ENCODE measurements at regions not wholly inside any gene's neighbourhood (a gene's known extent, or its start where the extent isn't known, plus 50 kb on each side); places are given as distances from the start of the nearest gene placed in this dataset.

- Mint-ChIP-seq H3K27ac (ENCODE audit: unreplicated experiment) (no peak overlapping the region), H3K27me3 (ENCODE audit: low read depth, unreplicated experiment) (peaks cover 12% of the 10 kb centered on the region), H3K36me3 (ENCODE audit: low read depth, unreplicated experiment) (no peaks in the 10 kb centered on the region), H3K4me3 (ENCODE audit: unreplicated experiment) (no peak overlapping the region), H3K9me3 (ENCODE audit: unreplicated experiment) (peaks cover 2% of the 10 kb centered on the region), H3K4me1 (ENCODE audit: low read depth, unreplicated experiment) (peaks cover 5% of the 10 kb centered on the region)
- Histone ChIP-seq H3K36me3 (ENCODE audit: insufficient read depth, low read length) (no peaks in the 10 kb centered on the region), H3K27ac (ENCODE audit: low read depth, low read length) (no peak overlapping the region), H4K20me1 (ENCODE audit: insufficient read depth, low read length) (no peaks in the 10 kb centered on the region), H2AFZ (ENCODE audit: low read depth, low read length) (no peak overlapping the region), H3K4me1 (ENCODE audit: insufficient read depth, low read length) (no peaks in the 10 kb centered on the region), H3K27me3 (ENCODE audit: insufficient read depth, low read length) (no peaks in the 10 kb centered on the region), H3K79me2 (ENCODE audit: insufficient read depth, low read length) (no peaks in the 10 kb centered on the region), H3K4me3 (ENCODE audit: insufficient read depth, low read depth, low read length) (no peak overlapping the region), H3K4me2 (ENCODE audit: low read length) (no peak overlapping the region), H3K9ac (ENCODE audit: low read length) (no peak overlapping the region), H3K9me3 (ENCODE audit: insufficient read depth, low read depth, low read length) (no peaks in the 10 kb centered on the region)
- FAIRE-seq (no peak), DNase-seq (ENCODE audit: low read depth) (no peak)
- TF ChIP-seq CTCF (IDR thresholded peaks at IDR 0.05; ENCODE audit: insufficient read depth, low read depth, low read length) (no peak), EZH2 (IDR thresholded peaks at IDR 0.05; ENCODE audit: insufficient read depth, low read length) (no peak)
Measured at GRCh38 chr14:97198813-97199212, 401.6 kb downstream of the VRK1 start.

- Histone ChIP-seq H3K4me2 (ENCODE audit: low read length) (no peak overlapping the region), H3K27ac (ENCODE audit: low read depth, low read length) (no peak overlapping the region), H3K4me3 (ENCODE audit: insufficient read depth, low read depth, low read length) (no peak overlapping the region), H3K27me3 (ENCODE audit: insufficient read depth, low read length) (no peaks in the 10 kb centered on the region), H3K36me3 (ENCODE audit: insufficient read depth, low read length) (no peaks in the 10 kb centered on the region), H3K4me1 (ENCODE audit: insufficient read depth, low read length) (no peaks in the 10 kb centered on the region), H3K79me2 (ENCODE audit: insufficient read depth, low read length) (no peaks in the 10 kb centered on the region), H4K20me1 (ENCODE audit: insufficient read depth, low read length) (no peaks in the 10 kb centered on the region), H2AFZ (ENCODE audit: low read depth, low read length) (no peak overlapping the region), H3K9ac (ENCODE audit: low read length) (no peak overlapping the region), H3K9me3 (ENCODE audit: insufficient read depth, low read depth, low read length) (no peaks in the 10 kb centered on the region)
- H3K4me3 Mint-ChIP-seq (ENCODE audit: unreplicated experiment), result no peak overlapping the region
- H3K36me3 Mint-ChIP-seq (ENCODE audit: low read depth, unreplicated experiment), result no peaks in the 10 kb centered on the region
- no peak for TF ChIP-seq EZH2 (IDR thresholded peaks at IDR 0.05; ENCODE audit: insufficient read depth, low read length)
- TF ChIP-seq CTCF (IDR thresholded peaks at IDR 0.05; ENCODE audit: insufficient read depth, low read depth, low read length), result no peak
- no peak for FAIRE-seq
- H3K27me3 Mint-ChIP-seq (ENCODE audit: low read depth, unreplicated experiment), result peaks cover 14% of the 10 kb centered on the region
- peaks cover 5% of the 10 kb centered on the region for H3K4me1 Mint-ChIP-seq (ENCODE audit: low read depth, unreplicated experiment)
- peaks cover 2% of the 10 kb centered on the region for H3K9me3 Mint-ChIP-seq (ENCODE audit: unreplicated experiment)
- no peak overlapping the region for H3K27ac Mint-ChIP-seq (ENCODE audit: unreplicated experiment)
- DNase-seq (ENCODE audit: low read depth), result no peak
Measured at GRCh38 chr14:97200245-97200644, 403.1 kb downstream of the VRK1 start.

GRCh38 chr14:97206916-97207315 lies 409.7 kb downstream of the VRK1 start:
- no peak for FAIRE-seq
- H3K27ac Mint-ChIP-seq (ENCODE audit: unreplicated experiment), result no peak overlapping the region
- TF ChIP-seq EZH2 (IDR thresholded peaks at IDR 0.05; ENCODE audit: insufficient read depth, low read length) (no peak), CTCF (IDR thresholded peaks at IDR 0.05; ENCODE audit: insufficient read depth, low read depth, low read length) (no peak)

More at GRCh38 chr14:97206916-97207315, 409.7 kb downstream of the VRK1 start:
- no peaks in the 10 kb centered on the region for H3K9me3 ChIP-seq (ENCODE audit: insufficient read depth, low read depth, low read length)
- Mint-ChIP-seq H3K4me1 (ENCODE audit: low read depth, unreplicated experiment) (no peaks in the 10 kb centered on the region), H3K9me3 (ENCODE audit: unreplicated experiment) (no peaks in the 10 kb centered on the region), H3K36me3 (ENCODE audit: low read depth, unreplicated experiment) (no peaks in the 10 kb centered on the region), H3K4me3 (ENCODE audit: unreplicated experiment) (no peak overlapping the region), H3K27me3 (ENCODE audit: low read depth, unreplicated experiment) (peaks cover 11% of the 10 kb centered on the region)
- H3K27me3 ChIP-seq (ENCODE audit: insufficient read depth, low read length), result no peaks in the 10 kb centered on the region
- H3K4me1 ChIP-seq (ENCODE audit: insufficient read depth, low read length), result no peaks in the 10 kb centered on the region
- no peaks in the 10 kb centered on the region for H4K20me1 ChIP-seq (ENCODE audit: insufficient read depth, low read length)
- H3K9ac ChIP-seq (ENCODE audit: low read length), result no peak overlapping the region
- H2AFZ ChIP-seq (ENCODE audit: low read depth, low read length), result no peak overlapping the region
- H3K4me2 ChIP-seq (ENCODE audit: low read length), result no peak overlapping the region
- H3K36me3 ChIP-seq (ENCODE audit: insufficient read depth, low read length), result no peaks in the 10 kb centered on the region
- no peak overlapping the region for H3K4me3 ChIP-seq (ENCODE audit: insufficient read depth, low read depth, low read length)
- no peaks in the 10 kb centered on the region for H3K79me2 ChIP-seq (ENCODE audit: insufficient read depth, low read length)
- no peak overlapping the region for H3K27ac ChIP-seq (ENCODE audit: low read depth, low read length)
- DNase-seq (ENCODE audit: low read depth), result no peak

Measured in astrocyte (in vitro differentiated cells and primary cell).